SK-N-MC (cell line): ENCODE measurements at regions not wholly inside any gene's neighbourhood (a gene's known extent, or its start where the extent isn't known, plus 50 kb on each side); places are given as distances from the start of the nearest gene placed in this dataset.

Experiments used
- EZH2 ChIP-seq: fragments of 200-600 bp; sonication (generic); IDR thresholded peaks from one replicate; pipeline ENCODE4 v1.6.1; 2017; ENCODE audit warnings: antibody characterized with exemption
- POLR2AphosphoS5 ChIP-seq: IDR thresholded peaks from 2 replicates; pipeline ENCODE4 v1.6.1; 2012; ENCODE audit warnings: mild to moderate bottlenecking, low read depth, low read length, borderline replicate concordance

GRCh38 chr3:5301651-5302297 lies 114.3 kb downstream of the EDEM1 start:
- TF ChIP-seq POLR2AphosphoS5 = no peak
- TF ChIP-seq EZH2 = no peak
